ENCODE measurements at regions not wholly inside any gene's neighbourhood (a gene's known extent, or its start where the extent isn't known, plus 50 kb on each side); places are given as distances from the start of the nearest gene placed in this dataset.

DNA sequence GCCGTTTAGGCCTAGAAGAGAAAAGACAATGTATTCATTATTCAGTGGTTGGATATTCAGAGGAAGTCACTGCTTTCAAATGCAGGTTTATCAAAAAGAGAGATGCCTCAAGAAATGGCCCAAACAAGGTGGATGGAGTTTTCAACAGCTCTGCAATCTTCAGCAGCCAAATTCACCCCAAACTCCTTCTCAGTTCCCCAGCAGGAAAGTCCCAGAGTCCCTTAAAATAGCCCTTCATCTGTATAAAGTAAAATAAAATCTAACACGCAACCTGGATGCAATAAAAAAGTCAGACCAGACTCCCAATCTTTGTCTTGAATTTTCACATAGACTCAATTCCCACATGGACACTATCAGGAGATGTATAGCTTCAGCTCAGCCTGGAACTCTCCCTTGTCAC is 101.6 kb upstream of the SPATA12 start:
- Histone ChIP-seq H3K27ac (no peak overlapping the region), H2AFZ (no peak overlapping the region), H3K27me3 (replicated peaks; ENCODE audit: insufficient read depth) (no peaks in the 10 kb centered on the region), H3K4me2 (ENCODE audit: unreplicated experiment) (no peak overlapping the region), H3K4me1 (ENCODE audit: insufficient read depth) (no peaks in the 10 kb centered on the region), H4K20me1 (ENCODE audit: insufficient read depth) (no peaks in the 10 kb centered on the region), H3K79me2 (ENCODE audit: insufficient read depth) (no peaks in the 10 kb centered on the region), H3K36me3 (ENCODE audit: low read depth) (no peaks in the 10 kb centered on the region), H3K4me3 (no peak overlapping the region), H3K9ac (no peak overlapping the region), H3K9me2 (ENCODE audit: insufficient read depth) (no peaks in the 10 kb centered on the region), H3F3A (ENCODE audit: insufficient read depth) (no peaks in the 10 kb centered on the region), H3K9me3 (ENCODE audit: low read depth) (no peaks in the 10 kb centered on the region)
- WGBS, 2 experiments (ENCODE audit: low coverage in 1 of 2, low lambda C conversion rate in 2 of 2, missing lambda C conversion rate in 2 of 2): 88 to 100% methylated on average over 2 of the region's 2 CpGs
- no peak for TF ChIP-seq EZH2phosphoT487 (IDR thresholded peaks at IDR 0.05; ENCODE audit: insufficient read depth, low read depth)
- TF ChIP-seq EZH2 (IDR thresholded peaks at IDR 0.05; ENCODE audit: insufficient read depth, poor library complexity, severe bottlenecking): no peak
- DNase-seq: no peak
- in situ Hi-C loops (cut with MboI): no loop called here

DNA sequence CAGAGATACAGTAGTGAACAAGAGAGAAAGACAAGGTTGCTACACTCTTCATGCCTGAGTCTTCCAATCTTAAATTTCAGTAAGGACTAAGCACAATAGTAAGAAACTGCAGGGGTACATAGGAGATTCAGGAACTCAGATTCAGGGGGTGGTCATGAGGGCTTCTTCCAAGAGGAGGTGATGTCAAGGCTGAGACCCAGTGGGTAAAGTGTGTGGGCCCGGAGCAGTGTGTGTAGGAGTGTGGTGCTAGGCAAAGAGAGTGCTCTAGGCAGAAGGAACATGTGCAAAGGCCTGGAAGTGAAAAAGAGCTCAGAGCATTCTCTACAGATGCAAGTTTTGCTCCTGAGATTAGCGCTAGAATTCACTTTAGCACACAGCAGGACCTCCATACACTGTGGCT is 102.9 kb upstream of the SPATA12 start:
- no peaks in the 10 kb centered on the region for H3K36me3 ChIP-seq (ENCODE audit: low read depth)
- no peaks in the 10 kb centered on the region for H3K27me3 ChIP-seq (replicated peaks; ENCODE audit: insufficient read depth)
- TF ChIP-seq EZH2phosphoT487 (IDR thresholded peaks at IDR 0.05; ENCODE audit: insufficient read depth, low read depth) (no peak), EZH2 (IDR thresholded peaks at IDR 0.05; ENCODE audit: insufficient read depth, poor library complexity, severe bottlenecking) (no peak)
- H3K4me2 ChIP-seq (ENCODE audit: unreplicated experiment): no peak overlapping the region
- no peak overlapping the region for H2AFZ ChIP-seq
- DNase-seq: no peak
- H4K20me1 ChIP-seq (ENCODE audit: insufficient read depth): no peaks in the 10 kb centered on the region
- H3K9ac ChIP-seq: no peak overlapping the region
- no peaks in the 10 kb centered on the region for H3F3A ChIP-seq (ENCODE audit: insufficient read depth)
- in situ Hi-C loops (cut with MboI): no loop called here
- no peaks in the 10 kb centered on the region for H3K79me2 ChIP-seq (ENCODE audit: insufficient read depth)
- no peak overlapping the region for H3K4me3 ChIP-seq
- no peaks in the 10 kb centered on the region for H3K9me2 ChIP-seq (ENCODE audit: insufficient read depth)
- no peak overlapping the region for H3K27ac ChIP-seq
- no peaks in the 10 kb centered on the region for H3K4me1 ChIP-seq (ENCODE audit: insufficient read depth)
- H3K9me3 ChIP-seq (ENCODE audit: low read depth): no peaks in the 10 kb centered on the region
- WGBS, 2 experiments (ENCODE audit: low coverage in 1 of 2, low lambda C conversion rate in 2 of 2, missing lambda C conversion rate in 2 of 2): 70 to 75% methylated on average over 2 of the region's 2 CpGs

DNA sequence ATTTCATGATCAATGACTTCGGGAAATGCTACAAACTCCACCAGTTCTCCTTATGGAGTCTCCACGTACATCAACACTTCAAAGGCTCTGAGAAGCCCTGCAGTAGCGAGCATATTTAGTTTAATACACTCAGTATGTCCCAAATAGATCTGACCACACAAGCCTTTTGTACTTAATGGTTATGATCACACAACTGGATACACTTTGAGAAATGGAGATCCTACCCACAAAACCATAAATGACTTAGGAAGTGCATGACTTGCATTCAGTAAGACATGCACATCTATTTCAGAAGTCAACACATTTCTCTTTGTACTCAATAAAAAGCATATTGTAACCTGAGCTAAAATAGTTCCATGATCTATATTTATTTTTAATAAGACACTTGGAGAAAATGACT is 103.6 kb upstream of the SPATA12 start:
- in situ Hi-C loops (cut with MboI): no loop called here
- H3K4me1 ChIP-seq (ENCODE audit: insufficient read depth): no peaks in the 10 kb centered on the region
- no peak overlapping the region for H3K27ac ChIP-seq
- H3K9me2 ChIP-seq (ENCODE audit: insufficient read depth): no peaks in the 10 kb centered on the region
- H4K20me1 ChIP-seq (ENCODE audit: insufficient read depth): no peaks in the 10 kb centered on the region
- H2AFZ ChIP-seq: no peak overlapping the region
- no peak overlapping the region for H3K9ac ChIP-seq
- H3K79me2 ChIP-seq (ENCODE audit: insufficient read depth): no peaks in the 10 kb centered on the region
- no peak overlapping the region for H3K4me3 ChIP-seq
- WGBS, 2 experiments (ENCODE audit: low coverage in 1 of 2, low lambda C conversion rate in 2 of 2, missing lambda C conversion rate in 2 of 2): 82 to 96% methylated on average over 3 of the region's 3 CpGs
- no peaks in the 10 kb centered on the region for H3K9me3 ChIP-seq (ENCODE audit: low read depth)
- DNase-seq: no peak
- H3K27me3 ChIP-seq (replicated peaks; ENCODE audit: insufficient read depth): no peaks in the 10 kb centered on the region
- H3F3A ChIP-seq (ENCODE audit: insufficient read depth): no peaks in the 10 kb centered on the region
- H3K4me2 ChIP-seq (ENCODE audit: unreplicated experiment): no peak overlapping the region
- H3K36me3 ChIP-seq (ENCODE audit: low read depth): no peaks in the 10 kb centered on the region
- TF ChIP-seq EZH2 (IDR thresholded peaks at IDR 0.05; ENCODE audit: insufficient read depth, poor library complexity, severe bottlenecking): no peak
- TF ChIP-seq EZH2phosphoT487 (IDR thresholded peaks at IDR 0.05; ENCODE audit: insufficient read depth, low read depth): no peak

DNA sequence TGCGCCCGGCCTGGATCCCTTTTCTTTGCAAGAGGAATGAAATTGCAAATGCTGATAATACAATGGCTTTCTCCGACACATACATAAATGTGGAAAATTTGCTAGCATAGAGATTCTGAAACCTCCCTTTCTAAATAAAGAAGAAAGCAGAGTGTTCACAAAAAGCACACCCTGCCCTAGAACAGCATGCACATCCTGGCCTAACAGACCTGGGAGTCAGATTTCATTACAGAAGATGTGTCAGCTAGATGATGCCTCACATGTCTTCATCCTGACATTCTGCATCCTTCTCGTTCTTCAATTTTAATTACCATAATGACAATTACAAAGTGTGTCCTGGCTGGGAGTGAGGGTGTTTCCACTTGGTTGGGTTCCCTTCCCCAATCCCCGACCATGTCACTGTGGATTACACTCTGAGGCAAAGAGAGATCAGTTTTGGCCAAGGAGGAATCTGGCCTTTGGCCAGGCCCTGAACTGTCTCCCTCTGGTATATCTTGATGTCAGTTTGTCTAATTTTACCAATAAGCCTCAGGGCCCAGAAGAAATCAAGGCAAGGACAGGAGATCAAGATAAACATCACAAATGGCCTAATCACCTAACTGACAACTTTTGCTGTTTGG is 104.9 kb upstream of the SPATA12 start:
- Histone ChIP-seq H3K36me3 (ENCODE audit: low read depth) (no peaks in the 10 kb centered on the region), H3K4me1 (ENCODE audit: insufficient read depth) (no peaks in the 10 kb centered on the region), H3K27me3 (replicated peaks; ENCODE audit: insufficient read depth) (no peaks in the 10 kb centered on the region), H3F3A (ENCODE audit: insufficient read depth) (no peaks in the 10 kb centered on the region), H3K9me2 (ENCODE audit: insufficient read depth) (no peaks in the 10 kb centered on the region), H3K4me3 (no peak overlapping the region), H3K4me2 (ENCODE audit: unreplicated experiment) (no peak overlapping the region), H4K20me1 (ENCODE audit: insufficient read depth) (no peaks in the 10 kb centered on the region), H3K27ac (no peak overlapping the region), H2AFZ (no peak overlapping the region), H3K9me3 (ENCODE audit: low read depth) (no peaks in the 10 kb centered on the region), H3K79me2 (ENCODE audit: insufficient read depth) (no peaks in the 10 kb centered on the region), H3K9ac (no peak overlapping the region)
- in situ Hi-C loops (cut with MboI): no loop called here
- 56 to 61% methylated on average over 5 of the region's 5 CpGs for WGBS, 2 experiments (ENCODE audit: low coverage in 1 of 2, low lambda C conversion rate in 2 of 2, missing lambda C conversion rate in 2 of 2)
- no peak for DNase-seq
- TF ChIP-seq EZH2 (IDR thresholded peaks at IDR 0.05; ENCODE audit: insufficient read depth, poor library complexity, severe bottlenecking): no peak
- TF ChIP-seq EZH2phosphoT487 (IDR thresholded peaks at IDR 0.05; ENCODE audit: insufficient read depth, low read depth): no peak

DNA sequence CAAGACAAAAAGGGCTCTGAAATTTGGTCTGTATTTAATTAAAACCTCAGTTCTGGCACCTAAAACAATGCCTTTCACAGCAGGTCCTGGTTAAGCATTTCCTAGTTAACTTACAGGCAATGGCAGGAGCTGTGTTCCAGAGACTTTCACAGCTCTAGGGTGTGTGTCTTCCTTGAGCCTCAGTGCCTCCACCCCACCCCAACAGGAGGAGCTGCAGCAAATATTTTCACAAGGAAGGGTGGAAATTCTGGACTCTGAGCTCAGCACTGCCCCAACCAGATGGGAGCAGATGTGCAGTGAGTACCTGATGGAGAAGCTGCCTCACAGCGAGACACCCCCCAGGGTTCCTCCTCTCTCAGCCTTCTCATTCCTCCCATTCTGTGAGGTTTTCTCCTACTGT is 106.3 kb upstream of the SPATA12 start:
- H2AFZ ChIP-seq: no peak overlapping the region
- H4K20me1 ChIP-seq (ENCODE audit: insufficient read depth): no peaks in the 10 kb centered on the region
- no peak overlapping the region for H3K4me2 ChIP-seq (ENCODE audit: unreplicated experiment)
- no peaks in the 10 kb centered on the region for H3K27me3 ChIP-seq (replicated peaks; ENCODE audit: insufficient read depth)
- H3F3A ChIP-seq (ENCODE audit: insufficient read depth): no peaks in the 10 kb centered on the region
- H3K9ac ChIP-seq: no peak overlapping the region
- in situ Hi-C loops (cut with MboI): no loop called here
- H3K79me2 ChIP-seq (ENCODE audit: insufficient read depth): no peaks in the 10 kb centered on the region
- H3K36me3 ChIP-seq (ENCODE audit: low read depth): no peaks in the 10 kb centered on the region
- H3K9me3 ChIP-seq (ENCODE audit: low read depth): no peaks in the 10 kb centered on the region
- WGBS, 2 experiments (ENCODE audit: low coverage in 1 of 2, low lambda C conversion rate in 2 of 2, missing lambda C conversion rate in 2 of 2): 17 to 41% methylated on average over 1 of the region's 1 CpG
- DNase-seq: no peak
- no peaks in the 10 kb centered on the region for H3K9me2 ChIP-seq (ENCODE audit: insufficient read depth)
- H3K27ac ChIP-seq: no peak overlapping the region
- H3K4me1 ChIP-seq (ENCODE audit: insufficient read depth): no peaks in the 10 kb centered on the region
- TF ChIP-seq EZH2phosphoT487 (IDR thresholded peaks at IDR 0.05; ENCODE audit: insufficient read depth, low read depth) (no peak), EZH2 (IDR thresholded peaks at IDR 0.05; ENCODE audit: insufficient read depth, poor library complexity, severe bottlenecking) (no peak)
- no peak overlapping the region for H3K4me3 ChIP-seq
